ENCODE measurements at regions not wholly inside any gene's neighbourhood (a gene's known extent, or its start where the extent isn't known, plus 50 kb on each side); places are given as distances from the start of the nearest gene placed in this dataset.

- no peak for TF ChIP-seq SIRT6 (IDR thresholded peaks at IDR 0.05; ENCODE audit: low read length)
Measured at GRCh38 chr6:153602401-153602800, 436.6 kb upstream of the OPRM1 start (continued).

- H3K23ac ChIP-seq (ENCODE audit: insufficient read length), result no peak overlapping the region
Measured at GRCh38 chr6:153599901-153600300, 439.1 kb upstream of the OPRM1 start.

More at GRCh38 chr6:153599901-153600300, 439.1 kb upstream of the OPRM1 start:
- 96% methylated on average over 1 of the region's 1 CpG; no CpG with 5 or more reads in 1 of the 2 experiments for WGBS, 2 experiments (ENCODE audit: extremely low coverage in 1 of 2, insufficient coverage in 1 of 2, insufficient read length in 1 of 2, insufficient replicate concordance in 2 of 2, low coverage in 1 of 2, low lambda C conversion rate in 2 of 2, missing lambda C conversion rate in 1 of 2)
- H3K4me3 ChIP-seq (ENCODE audit: extremely low read depth in 1 of 4, insufficient read depth in 2 of 4, low read depth in 3 of 4, low read length in 4 of 4), result no peak overlapping the region
- no peaks in the 10 kb centered on the region for H3K36me3 ChIP-seq (ENCODE audit: control insufficient read depth in 2 of 4, insufficient read depth in 4 of 4, low read length in 3 of 4)
- H3K79me1 ChIP-seq (ENCODE audit: low read depth, low read length), result no peaks in the 10 kb centered on the region
- H4K20me1 ChIP-seq (replicated peaks in 1 of 2; ENCODE audit: control insufficient read depth in 1 of 2, insufficient read depth in 2 of 2, low read length in 2 of 2), result no peaks in the 10 kb centered on the region
- no peak overlapping the region for H2BK120ac ChIP-seq (replicated peaks; ENCODE audit: low read depth, low read length)
- H3K14ac ChIP-seq (ENCODE audit: insufficient read length), result no peak overlapping the region
- no peaks in the 10 kb centered on the region for H3K27me3 ChIP-seq (replicated peaks in 1 of 4; ENCODE audit: control insufficient read depth in 3 of 4, extremely low read depth in 1 of 4, insufficient read depth in 3 of 4, low read length in 3 of 4)
- DNase-seq (ENCODE audit: low read depth in 1 of 2, low spot score in 2 of 2) (no peak), FAIRE-seq (no peak)
- H3K4me1 ChIP-seq (replicated peaks in 1 of 4; ENCODE audit: control insufficient read depth in 3 of 4, insufficient read depth in 4 of 4, low read length in 3 of 4), result no peaks in the 10 kb centered on the region
- no peak for TF ChIP-seq CHD2 (IDR thresholded peaks at IDR 0.05; ENCODE audit: low read length)
- H3K4ac ChIP-seq (replicated peaks; ENCODE audit: insufficient read length, low read depth, low read length), result no peak overlapping the region
- H2BK15ac ChIP-seq (ENCODE audit: low read length), result no peak overlapping the region
- H4K91ac ChIP-seq (replicated peaks; ENCODE audit: insufficient read length, low read length), result no peak overlapping the region
- no peak overlapping the region for H2AK5ac ChIP-seq (ENCODE audit: low read depth, low read length)
- no peaks in the 10 kb centered on the region for H3K23me2 ChIP-seq (ENCODE audit: low read depth, low read length)
- H3K9ac ChIP-seq (replicated peaks in 1 of 4; ENCODE audit: extremely low read depth in 1 of 4, low read depth in 3 of 4, low read length in 3 of 4), result no peak overlapping the region
- no peak overlapping the region for H2BK5ac ChIP-seq (ENCODE audit: low read depth, low read length)
- no peak overlapping the region for H4K5ac ChIP-seq (ENCODE audit: insufficient read length, low read depth, low read length)
- H2BK20ac ChIP-seq (ENCODE audit: low read length), result no peak overlapping the region
- H4K8ac ChIP-seq (ENCODE audit: extremely low read depth, insufficient read depth, low read length), result no peak overlapping the region
- no peaks in the 10 kb centered on the region for H3K9me3 ChIP-seq (ENCODE audit: insufficient read depth in 2 of 2, low read depth in 1 of 2, low read length in 1 of 2)
- no peak overlapping the region for H2AFZ ChIP-seq (ENCODE audit: low read length)
- CTCF ChIA-PET (ENCODE audit: partially characterized antibody), result no interaction called here
- POLR2A ChIA-PET (ENCODE audit: partially characterized antibody), result no interaction called here
- H3K56ac ChIP-seq (replicated peaks; ENCODE audit: insufficient read length, low read depth, low read length), result no peak overlapping the region
- H2BK12ac ChIP-seq (ENCODE audit: low read depth, low read length), result no peak overlapping the region
- H3K18ac ChIP-seq (ENCODE audit: extremely low read depth, low read length), result no peak overlapping the region
- no peaks in the 10 kb centered on the region for H3K79me2 ChIP-seq (ENCODE audit: control insufficient read depth in 1 of 2, insufficient read depth in 2 of 2, low read length in 2 of 2)
- H3K4me2 ChIP-seq (ENCODE audit: insufficient read depth in 1 of 2, low read depth in 2 of 2, low read length in 2 of 2), result no peak overlapping the region
- no peak overlapping the region for H3K27ac ChIP-seq (ENCODE audit: low read depth, low read length)
